ENCODE measurements at regions not wholly inside any gene's neighbourhood (a gene's known extent, or its start where the extent isn't known, plus 50 kb on each side); places are given as distances from the start of the nearest gene placed in this dataset.
"Not testable (repeated sequence)": the region's sequence is repeated elsewhere in the genome, so short reads cannot be mapped to it uniquely, and the experiment has no call there.

DNA sequence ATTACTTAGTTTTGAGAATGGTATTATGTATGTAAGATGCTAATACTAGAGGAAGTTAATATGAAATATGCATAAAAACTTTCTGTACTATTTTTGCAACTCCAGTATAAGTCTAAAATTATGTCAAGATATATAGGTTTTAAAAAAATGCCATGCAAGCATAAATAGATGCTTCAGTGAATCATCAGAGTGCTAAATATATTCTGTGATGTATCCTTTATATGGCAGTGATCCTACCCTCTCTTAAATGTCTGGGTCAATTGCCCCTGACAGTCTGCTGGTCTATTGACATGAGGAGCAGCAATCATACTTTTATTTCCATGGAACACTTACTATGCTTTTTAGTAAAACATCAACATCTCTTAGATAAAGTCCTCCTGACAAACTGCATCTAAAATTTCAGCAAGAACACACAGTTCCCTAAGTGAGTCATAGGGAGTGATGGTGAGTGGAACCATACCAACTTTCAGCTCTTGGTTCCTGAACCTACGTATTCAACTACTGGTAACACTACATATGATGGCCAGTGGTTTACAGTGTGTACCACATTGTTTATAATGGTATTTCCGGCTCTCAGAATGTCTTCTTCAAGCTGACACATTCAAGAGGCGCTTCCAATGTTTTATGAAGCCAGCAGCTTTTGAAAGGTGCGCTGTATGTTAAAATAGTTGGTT, 928.7 kb upstream of the GJE1 start:
- DNase-seq = no peak

DNA sequence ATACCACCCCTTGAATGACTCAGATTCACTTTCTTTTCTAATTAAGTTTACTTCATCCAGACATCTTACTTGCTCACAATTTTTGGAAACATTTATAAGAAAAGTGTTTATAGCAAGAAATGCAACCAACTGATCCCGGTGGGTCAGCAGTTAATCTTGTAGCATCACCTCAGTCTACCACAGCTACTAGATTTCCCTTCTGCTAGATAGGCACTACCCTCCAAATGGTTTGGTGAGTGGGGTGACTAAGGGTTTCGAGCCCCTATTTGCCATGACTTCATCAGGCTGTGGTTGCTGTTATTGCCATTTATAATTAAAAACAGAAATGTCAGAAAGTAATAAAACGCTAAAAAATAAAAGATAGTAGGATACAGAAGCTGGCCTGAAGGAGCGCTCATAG, 930.1 kb upstream of the GJE1 start:
- DNase-seq = no peak

DNA sequence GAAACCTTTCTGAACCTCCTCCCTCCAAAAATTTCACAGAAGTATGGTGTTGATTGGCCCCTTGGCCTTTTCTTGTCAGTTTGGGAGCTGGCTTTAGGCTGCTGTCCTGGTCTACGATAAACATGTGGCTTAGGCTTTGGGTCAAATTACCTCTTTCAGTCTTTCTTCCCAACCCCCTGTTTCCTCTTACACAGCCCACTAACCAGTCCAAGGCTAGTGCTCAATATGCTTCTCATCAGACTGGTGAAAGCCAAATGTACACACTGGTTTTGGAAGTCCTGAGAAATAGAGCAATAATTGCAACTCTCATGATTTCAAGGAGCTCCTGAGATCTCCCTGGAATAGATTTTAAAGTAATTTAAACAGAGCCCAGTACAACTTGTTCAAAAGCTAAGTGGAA, 933.7 kb upstream of the GJE1 start:
- DNase-seq = no peak

DNA sequence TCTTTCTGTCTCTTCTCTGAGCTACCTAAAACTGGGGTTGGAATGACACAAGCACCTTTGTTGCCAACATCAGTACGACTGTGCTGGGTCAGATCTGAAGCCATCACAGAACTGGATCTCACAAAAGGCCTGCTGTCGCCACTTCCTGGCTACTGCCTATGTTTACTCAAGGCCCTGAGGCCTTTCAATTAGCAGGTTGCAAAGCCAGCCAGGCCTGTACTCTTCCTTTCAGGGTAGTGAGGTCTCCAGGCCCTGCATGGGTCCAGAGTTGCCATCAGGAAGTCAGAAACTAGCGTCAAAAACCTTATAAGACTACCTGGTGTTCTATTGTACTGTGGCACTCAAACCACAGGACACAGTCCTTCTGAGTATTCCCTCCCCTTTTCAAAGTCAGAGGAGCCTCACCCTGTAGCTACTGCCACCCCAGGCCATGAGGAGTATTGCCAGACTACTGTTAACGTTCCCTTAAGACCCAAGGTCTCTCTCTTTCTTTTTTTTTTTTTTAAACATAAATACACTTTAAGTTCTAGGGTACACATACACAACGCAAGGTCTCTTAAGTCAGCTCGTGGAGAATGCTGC, 937.4 kb upstream of the GJE1 start:
- DNase-seq = no peak

DNA sequence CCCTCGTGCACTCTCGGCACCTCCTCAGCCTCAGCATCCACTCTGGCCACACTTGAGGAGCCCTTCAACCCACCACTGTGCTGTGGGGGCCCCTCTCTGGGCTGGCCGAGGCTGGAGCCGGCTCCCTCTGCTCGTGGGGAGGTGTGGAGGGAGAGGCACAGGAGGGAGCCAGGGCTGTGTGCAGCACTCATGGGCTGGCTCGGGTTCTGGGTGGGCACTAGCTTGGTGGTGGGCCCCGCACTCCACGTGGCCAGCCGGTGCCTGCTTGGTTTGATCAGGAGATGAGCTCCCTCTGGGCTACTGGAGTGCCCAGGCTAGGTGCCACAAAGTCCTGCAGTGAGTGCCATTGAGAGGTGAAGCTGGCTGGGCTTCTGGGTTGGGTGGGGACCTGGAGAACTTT, 949.4 kb upstream of the GJE1 start:
- DNase-seq = no peak

DNA sequence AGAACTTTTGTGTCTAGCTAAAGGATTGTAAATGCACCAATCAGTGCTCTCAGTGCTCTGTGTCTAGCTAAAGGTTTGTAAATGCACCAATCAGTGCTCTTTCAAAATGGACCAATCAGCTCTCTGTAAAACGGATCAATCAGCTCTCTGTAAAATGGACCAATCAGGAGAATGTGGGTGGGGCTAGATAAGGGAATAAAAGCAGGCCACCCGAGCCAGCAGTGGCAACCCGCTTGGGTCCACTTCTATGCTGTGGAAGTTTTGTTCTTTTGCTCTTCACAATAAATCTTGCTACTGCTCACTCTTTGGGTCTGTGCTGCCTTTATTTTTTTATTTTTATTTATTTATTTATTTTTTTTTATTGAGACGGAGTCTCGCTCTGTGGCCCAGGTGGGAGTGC, 957.3 kb upstream of the GJE1 start:
- not testable (repeated sequence) for DNase-seq

DNA sequence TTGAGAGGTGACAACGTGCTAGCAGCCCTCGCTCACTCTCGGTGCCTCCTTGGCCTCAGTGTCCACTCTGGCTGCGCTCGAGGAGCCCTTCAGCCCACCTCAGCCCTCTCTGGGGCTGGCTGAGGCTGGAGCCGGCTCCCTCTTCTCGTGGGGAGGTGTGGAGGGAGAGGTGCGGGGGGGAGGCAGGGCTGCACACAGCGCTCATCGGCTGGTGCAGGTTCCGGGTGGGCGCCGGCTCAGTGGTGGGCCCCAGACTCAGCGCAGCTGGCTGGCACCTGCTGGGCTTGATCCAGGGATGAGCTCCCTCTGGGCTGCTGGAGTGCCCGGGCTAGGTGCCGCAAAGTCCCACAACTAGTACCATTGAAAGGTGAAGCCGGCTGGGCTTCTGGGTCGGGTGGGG, 957.8 kb upstream of the GJE1 start:
- DNase-seq = no peak

DNA sequence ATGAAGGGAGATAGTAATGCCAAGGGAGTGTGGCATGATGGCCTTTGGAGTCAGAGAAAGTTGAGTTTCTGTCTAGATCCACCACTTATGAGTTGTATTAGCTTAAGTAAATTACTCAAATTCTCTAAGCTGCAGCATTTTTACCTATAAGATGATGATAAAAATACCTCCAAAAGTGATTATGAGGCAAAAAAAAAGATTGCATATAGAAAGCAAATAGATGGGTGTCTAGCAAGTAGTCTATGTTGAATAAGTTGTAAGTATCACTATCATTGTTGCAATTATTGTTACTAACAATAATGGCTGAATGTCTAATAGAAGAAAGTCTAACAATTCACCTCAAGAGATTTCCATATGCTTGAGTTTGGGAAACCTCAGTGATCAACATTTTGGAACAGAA, 959.2 kb upstream of the GJE1 start:
- no peak for DNase-seq

DNA sequence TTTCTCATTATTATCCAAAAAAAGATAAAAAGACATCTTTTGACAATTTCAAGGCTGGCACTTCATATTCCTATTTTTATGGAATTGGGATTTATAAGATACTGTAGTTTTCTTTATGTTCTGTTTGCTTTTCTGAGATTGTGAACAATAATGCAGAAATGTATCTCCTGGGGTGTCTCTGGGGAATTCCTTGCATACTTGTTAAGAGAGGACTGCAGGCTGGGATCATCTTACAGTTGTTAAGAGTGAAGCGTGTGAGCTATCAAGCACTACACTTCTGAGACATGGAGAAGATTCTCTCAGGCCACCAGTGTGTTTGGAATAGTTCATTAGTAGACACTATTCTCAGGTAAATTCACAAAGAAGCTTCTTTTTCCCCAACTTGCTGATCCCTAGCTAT, 963.3 kb upstream of the GJE1 start:
- no peak for DNase-seq

DNA sequence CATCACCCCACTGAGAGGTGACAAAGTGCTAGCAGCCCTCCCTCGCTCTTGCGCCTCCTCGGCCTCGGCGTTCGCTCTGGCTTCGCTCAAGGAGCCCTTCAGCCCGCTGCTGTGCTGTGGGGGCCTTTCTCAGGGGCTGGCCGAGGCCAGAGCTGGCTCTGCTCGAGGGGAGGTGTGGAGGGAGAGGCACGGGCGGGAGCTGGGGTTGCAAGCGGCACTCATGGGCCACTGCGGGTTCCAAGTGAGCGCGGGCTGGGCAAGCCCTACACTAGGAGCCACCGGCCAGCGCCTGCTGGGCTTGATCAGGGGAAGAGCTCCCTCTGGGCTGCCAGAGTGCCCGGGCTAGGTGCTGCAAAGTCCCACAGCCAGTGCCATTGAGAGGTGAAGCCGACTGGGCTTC, 964.8 kb upstream of the GJE1 start:
- no peak for DNase-seq

DNA sequence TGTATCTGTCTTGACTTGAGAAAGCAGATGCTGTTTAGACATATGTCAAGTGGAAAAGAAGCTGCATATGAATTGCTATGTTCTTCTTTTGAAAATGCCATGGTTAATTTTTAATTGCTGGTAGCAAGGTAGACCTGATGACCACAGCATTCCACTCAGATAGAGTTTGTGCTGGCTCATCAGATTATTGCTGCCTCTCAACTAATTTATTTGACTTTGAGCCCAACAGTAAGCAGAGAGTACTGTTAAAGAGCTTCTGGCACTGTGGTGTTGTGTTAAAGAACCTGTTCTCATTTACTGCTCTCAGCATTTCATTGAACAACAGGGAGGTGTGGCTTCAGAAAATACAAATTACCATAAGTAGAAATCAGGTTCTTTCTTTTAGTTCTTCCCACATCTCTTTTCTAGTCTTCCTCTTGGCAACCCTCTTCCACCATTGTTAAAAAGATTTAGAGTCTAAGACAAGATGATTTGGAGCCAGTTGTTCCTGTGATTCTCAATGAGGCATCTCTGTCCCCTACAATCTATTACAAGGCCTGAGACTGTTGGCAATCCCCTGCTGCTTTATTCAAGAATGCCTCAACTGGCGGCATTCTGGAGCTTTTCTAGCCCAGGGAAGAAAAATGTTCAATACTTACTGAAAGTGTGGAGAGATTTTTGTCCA, 967.6 kb upstream of the GJE1 start:
- DNase-seq = no peak

DNA sequence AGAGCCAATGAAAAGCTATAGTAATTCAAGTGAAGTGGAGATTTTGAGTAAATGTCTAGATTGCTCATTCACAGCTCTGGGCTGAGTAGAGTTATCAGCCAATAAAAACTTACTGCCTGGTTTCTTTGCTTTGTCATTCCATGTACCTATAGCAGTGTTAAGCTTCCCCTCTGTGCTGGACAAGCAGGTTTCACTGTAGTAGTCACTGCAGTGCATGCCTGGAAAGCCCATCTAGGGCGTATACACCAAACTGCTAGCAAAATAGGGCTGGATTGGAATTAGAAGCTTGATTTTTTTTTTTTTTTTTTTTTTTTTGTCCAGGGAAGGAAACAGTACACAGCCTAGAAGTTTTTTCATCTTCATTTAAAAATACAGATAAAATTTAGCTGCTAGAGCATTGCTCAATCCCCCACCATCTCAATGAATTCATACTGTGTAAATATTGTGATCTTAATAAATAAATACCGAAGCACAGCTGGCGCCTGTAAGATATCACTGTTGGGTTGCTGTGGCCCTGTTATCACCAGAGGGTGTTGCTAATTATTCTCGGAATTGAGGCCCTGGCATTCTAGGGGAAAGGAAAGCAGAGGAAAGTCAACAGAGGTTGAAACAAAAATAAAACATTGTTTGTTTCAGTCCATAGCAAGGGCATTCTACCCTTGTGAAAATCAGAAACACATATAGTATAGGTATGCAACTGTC, 968.5 kb upstream of the GJE1 start:
- no peak for DNase-seq

DNA sequence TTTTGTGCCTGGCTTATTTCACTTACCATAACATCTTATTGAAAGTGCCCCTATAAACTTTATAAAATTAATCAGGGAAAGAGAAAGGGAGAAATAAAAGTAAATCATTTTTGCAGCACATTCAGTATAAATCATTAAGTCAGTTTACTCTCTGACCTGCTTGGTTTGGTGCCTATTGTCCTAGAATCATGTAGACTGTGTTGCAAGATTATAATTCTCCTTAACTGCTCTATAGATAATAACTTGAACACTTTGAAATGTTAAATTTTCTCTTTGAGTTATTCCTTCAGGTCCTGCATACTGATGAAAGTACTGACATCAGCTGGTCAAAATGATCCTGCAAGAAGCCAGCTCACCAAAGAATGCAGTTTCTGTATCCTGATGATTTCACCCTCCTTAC, 969.6 kb upstream of the GJE1 start:
- no peak for DNase-seq

DNA sequence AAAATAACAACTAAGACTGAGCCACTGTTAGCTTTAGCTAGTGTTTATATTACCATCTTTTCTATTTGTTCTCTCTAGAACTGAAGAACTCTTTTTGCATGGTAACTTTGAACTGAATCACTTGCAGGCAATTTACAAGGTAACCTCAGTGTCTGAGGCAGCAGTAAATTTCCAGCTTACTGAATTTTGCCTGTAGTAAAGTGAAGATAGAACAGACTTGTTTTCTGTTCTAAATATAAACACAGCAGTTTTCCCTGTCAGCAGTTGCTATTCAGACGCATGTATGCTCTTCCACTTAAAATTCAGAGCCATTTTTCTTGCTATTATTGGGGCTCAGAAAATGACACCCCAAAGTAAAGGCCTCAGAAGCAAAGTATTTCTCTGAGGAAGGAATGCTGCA, 974.0 kb upstream of the GJE1 start:
- no peak for DNase-seq

DNA sequence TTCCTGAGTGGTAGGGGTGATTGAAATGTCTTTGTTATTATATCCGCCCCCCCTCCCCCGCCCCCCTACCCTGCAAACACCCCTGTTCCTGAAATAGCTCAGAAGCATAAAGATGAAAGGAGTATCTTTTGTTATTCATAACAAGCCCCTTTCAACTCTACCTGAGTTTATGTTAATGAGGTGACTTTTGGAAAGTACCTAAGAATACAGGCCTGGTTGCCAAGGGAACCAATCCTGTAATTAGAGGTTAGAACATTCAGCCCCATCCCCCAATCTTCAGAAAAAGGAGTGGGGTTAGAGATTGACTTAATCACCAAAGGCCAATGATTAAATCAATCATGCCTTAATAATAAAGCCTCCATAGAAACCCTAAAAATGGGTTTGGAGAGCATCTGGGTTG, 979.2 kb upstream of the GJE1 start:
- no peak for DNase-seq

DNA sequence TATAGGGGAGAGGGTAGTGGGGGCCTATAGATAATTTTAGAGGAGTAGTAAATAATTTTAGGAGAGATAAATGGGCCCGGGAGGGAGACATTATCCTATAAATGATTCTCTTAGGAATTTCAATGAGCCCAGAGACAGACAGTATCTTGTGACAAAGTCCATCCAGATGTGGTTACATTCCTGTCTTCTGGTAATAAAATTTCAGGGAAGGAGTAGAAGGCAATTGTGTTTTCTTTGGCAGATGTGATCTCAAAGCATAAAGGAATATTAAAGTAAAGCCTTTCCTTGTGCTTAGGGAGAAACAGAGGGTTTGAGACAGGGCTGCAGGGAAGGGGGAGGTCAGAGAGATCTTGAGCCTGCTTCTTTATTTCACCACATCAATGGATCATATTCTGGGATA, 979.8 kb upstream of the GJE1 start:
- no peak for DNase-seq

DNA sequence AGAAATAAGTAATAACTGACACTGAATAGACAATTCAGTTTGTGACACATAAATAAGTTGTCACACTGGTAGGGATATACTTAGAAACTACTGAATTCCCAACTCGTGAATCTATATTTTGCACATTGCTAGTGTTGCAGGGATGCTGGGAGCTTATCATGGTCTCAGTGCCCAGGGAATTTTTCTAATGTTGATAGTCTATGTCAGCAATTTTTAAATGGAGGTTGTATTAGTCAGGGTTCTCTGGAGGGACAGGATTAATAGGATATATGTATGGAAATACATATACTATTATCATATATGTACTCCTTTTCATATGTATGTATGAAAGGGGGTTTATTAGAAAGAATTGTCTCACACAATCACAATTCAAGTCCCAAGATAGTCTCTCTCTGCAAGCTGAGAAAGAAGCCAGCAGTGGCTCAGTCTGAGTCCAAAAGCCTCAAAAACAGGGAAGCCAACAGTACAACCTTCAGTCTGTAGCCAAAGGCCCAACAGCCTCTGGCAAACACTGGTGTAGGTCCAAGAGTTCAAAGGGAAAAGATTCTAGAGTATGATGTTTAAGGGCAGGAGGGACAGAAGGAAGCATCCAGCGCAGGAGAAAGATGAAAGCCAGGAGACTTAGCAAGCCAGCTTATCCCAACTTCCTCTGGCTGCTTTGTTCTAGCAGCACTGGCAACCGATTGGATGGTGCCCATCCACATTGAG, 980.9 kb upstream of the GJE1 start:
- no peak for DNase-seq

DNA sequence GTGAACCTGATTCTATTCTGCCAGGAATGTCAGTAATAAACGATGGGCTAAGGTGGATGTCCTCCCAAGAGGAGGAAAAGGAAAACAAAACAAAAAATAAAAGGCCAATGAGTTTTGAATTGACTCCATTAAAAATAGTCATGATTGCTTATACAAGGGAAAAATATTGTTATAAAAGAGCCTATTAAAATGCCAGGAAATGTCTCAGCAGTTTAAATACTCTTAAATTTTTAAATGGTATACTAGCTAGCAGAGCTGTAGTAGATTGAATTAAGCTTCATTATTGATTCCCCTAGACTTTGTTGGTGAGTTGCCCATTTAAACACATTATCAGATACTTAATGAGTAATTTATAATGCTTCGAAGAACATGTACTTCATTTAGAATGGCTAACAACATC, 990.9 kb upstream of the GJE1 start:
- DNase-seq = no peak

DNA sequence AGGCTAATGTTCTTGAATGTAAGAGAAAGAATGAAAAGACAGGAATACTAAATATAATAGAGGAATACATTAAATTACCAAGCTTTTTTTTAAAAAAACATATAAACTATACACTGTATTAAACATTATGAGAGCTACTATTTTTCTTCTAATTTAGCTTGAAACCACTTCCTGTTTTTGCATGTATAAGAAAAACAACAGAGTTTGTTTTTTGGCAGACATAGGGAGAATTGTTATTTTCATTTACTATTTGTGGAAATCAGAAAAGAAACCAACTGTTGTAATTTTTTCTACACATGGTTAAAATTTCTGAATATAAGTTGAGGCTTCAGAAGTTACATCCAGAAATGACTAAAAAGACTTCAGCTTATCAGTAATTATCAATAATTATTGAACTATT, 991.8 kb upstream of the GJE1 start:
- no peak for DNase-seq

DNA sequence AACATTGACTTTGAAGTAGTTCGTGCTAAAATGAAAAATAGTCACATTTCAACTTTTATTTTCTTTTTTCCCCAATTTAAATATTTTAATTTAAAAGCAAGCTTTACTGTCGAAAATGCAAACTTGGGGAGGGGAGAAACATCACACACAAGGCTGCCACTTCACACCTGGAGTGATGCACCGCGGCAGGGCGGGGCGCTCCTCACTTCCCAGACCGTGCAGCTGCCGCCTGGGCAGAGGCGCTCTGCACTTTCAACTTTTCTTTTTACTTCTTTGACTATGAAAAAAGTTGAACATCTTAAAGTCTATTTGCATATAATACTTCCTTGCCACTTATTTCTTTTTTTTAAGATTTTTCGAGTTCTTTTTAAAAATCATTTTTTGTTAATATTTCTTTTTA, 993.3 kb upstream of the GJE1 start:
- DNase-seq = no peak

DNA sequence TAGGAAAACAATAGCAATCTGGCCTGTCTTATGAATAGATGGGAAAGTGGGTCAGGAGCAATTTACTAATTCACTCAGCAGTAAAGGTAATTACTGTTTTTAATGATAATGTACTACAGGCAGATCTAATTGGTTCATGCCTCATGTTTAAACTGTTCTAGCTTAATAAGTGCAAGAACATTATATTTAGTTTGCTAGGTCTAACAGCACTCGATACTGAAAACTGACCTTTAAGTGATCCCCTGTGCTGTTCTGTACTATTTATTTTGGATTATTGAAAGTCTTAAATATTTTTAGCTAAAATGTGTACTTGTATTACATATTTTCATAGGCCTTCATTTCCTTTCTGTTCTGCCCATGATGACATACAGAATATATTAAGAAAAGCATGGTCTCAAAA, 998.0 kb upstream of the GJE1 start:
- DNase-seq = no peak

DNA sequence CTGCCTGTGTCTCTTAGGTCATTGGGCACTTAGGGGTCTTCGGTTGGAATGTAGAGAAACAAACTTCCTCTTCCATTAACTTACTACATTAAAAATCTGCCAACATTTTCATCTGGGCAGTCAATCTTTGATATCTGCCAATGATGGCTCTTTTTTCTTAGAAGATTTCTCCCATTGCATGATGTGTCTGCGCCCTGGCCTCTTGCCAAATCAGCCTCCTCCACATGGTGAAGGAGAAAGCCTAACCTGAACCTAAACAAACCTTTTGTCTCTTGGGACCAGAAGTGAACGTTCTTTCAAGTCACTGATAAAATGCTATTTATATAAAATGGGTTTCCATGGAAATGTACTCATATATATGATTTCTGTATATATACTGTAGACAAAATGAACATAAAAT, 998.9 kb upstream of the GJE1 start:
- no peak for DNase-seq

DNA sequence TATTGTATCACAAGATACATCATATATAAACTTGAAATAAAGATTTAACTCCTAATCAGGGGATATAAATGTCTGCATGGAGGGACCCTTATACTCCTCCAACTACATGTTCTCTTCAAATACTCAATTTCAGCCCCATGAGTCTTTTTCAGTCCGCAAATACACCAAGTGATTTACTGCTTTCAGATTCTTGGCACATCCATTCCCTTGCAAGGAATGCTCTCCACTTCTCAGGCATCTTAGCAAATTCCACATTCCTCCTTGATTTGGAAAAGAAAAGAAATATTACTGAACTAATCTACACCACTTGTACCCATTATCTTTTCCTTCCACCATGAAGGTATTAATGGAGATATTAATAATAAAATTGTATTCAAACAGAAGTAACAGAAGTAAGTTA, 999.4 kb upstream of the GJE1 start:
- DNase-seq = no peak

DNA sequence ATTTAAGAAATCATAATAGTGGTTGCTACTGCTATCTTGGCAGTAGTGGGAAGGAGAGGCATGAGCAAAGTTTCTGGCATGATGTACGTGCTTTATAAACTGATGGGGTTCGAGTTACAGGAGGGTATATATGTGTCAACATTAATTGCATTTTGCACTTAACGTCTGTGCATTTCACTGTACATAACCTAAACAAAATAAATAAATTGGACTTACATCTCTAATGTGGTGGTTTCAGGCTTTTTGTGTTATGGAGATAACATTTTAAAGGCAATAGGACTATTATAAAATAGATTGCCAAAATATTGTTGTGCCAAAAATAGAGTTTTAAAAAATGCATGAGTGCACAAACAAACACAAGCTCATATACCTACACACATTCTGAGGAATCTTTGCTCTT, 1001.1 kb upstream of the GJE1 start:
- no peak for DNase-seq

Data from NCI-H2029 (cell line).